SK-N-SH treated with all-trans-retinoic acid at 6 μM for 48 hours (cell line): ENCODE measurements at regions not wholly inside any gene's neighbourhood (a gene's known extent, or its start where the extent isn't known, plus 50 kb on each side); places are given as distances from the start of the nearest gene placed in this dataset.

Experiments
- ATAC-seq: fragments of 200-7000 bp; cut with Tn5 transposase; 3 replicates; pipeline ENCODE4 v1.9.1; 2020; ENCODE audit warnings: mild to moderate bottlenecking, moderate library complexity
- ARNTL ChIP-seq: fragments of 450-650 bp; formaldehyde crosslinking; IDR thresholded peaks from 2 replicates; pipeline ENCODE4 v1.5.0; 2020; ENCODE audit warnings: low read depth, mild to moderate bottlenecking, moderate library complexity, borderline replicate concordance
- BACH2 ChIP-seq: fragments of 250-450 bp; sonication (Bioruptor Pico); IDR thresholded peaks from 2 replicates; pipeline ENCODE4 v1.9.0; 2021; ENCODE audit warnings: mild to moderate bottlenecking, borderline replicate concordance
- CSDC2 ChIP-seq: fragments of 250-450 bp; sonication (Bioruptor Pico); IDR thresholded peaks from 2 replicates; pipeline ENCODE4 v1.5.0; 2020; ENCODE audit warnings: mild to moderate bottlenecking, moderate library complexity
- ESRRG ChIP-seq: fragments of 250-450 bp; sonication (Bioruptor Pico); IDR thresholded peaks from 2 replicates; pipeline ENCODE4 v1.6.1; 2021; ENCODE audit warnings: mild to moderate bottlenecking
- GLIS3 ChIP-seq: fragments of 250-450 bp; sonication (Bioruptor Pico); IDR thresholded peaks from 2 replicates; pipeline ENCODE4 v1.5.0; 2020; ENCODE audit warnings: mild to moderate bottlenecking, moderate library complexity
- OSR1 ChIP-seq: fragments of 250-450 bp; sonication (Bioruptor Pico); IDR thresholded peaks from 2 replicates; pipeline ENCODE4 v1.8.0; 2022; ENCODE audit warnings: moderate library complexity, mild to moderate bottlenecking, inconsistent platforms
- PPARA ChIP-seq: fragments of 250-450 bp; sonication (Bioruptor Pico); IDR thresholded peaks from 2 replicates; pipeline ENCODE4 v1.5.0; 2020; ENCODE audit warnings: mild to moderate bottlenecking, borderline replicate concordance
- RARB ChIP-seq: fragments of 250-450 bp; sonication (Bioruptor Pico); IDR thresholded peaks from 2 replicates; pipeline ENCODE4 v1.8.0; 2021; ENCODE audit warnings: mild to moderate bottlenecking, moderate library complexity
- SNAI2 ChIP-seq: fragments of 250-450 bp; sonication (Bioruptor Pico); IDR thresholded peaks from 2 replicates; pipeline ENCODE4 v1.5.0; 2020; ENCODE audit warnings: mild to moderate bottlenecking, moderate library complexity
- TCF4 ChIP-seq: fragments of 250-450 bp; sonication (Bioruptor Pico); IDR thresholded peaks from 2 replicates; pipeline ENCODE4 v1.8.0; 2021; ENCODE audit warnings: mild to moderate bottlenecking, moderate library complexity, borderline replicate concordance
- TOX ChIP-seq: fragments of 250-450 bp; sonication (Bioruptor Pico); IDR thresholded peaks from 2 replicates; pipeline ENCODE4 v1.8.0; 2021; ENCODE audit warnings: mild to moderate bottlenecking, moderate library complexity, borderline replicate concordance
- ZFP3 ChIP-seq: fragments of 250-450 bp; sonication (Bioruptor Pico); IDR thresholded peaks from 2 replicates; pipeline ENCODE4 v1.5.0; 2020; ENCODE audit warnings: mild to moderate bottlenecking, moderate library complexity
- ZFP30 ChIP-seq: fragments of 450-650 bp; formaldehyde crosslinking; IDR thresholded peaks from 2 replicates; pipeline ENCODE4 v1.5.0; 2022; ENCODE audit warnings: mild to moderate bottlenecking, moderate library complexity
- ZNF565 ChIP-seq: fragments of 450-650 bp; formaldehyde crosslinking; conservative IDR thresholded peaks from 2 replicates; pipeline ENCODE4 v1.5.0; 2020; ENCODE audit warnings: low read depth, mild to moderate bottlenecking, moderate library complexity
- ZNF70 ChIP-seq: fragments of 450-650 bp; formaldehyde crosslinking; IDR thresholded peaks from 2 replicates; pipeline ENCODE4 v1.5.0; 2020; ENCODE audit warnings: mild to moderate bottlenecking, moderate library complexity
- ZNF8 ChIP-seq: fragments of 450-650 bp; formaldehyde crosslinking; IDR thresholded peaks from 2 replicates; pipeline ENCODE4 v1.5.0; 2020; ENCODE audit warnings: mild to moderate bottlenecking, moderate library complexity
- TF ChIP-seq, protein P1 (sequence below): fragments of 250-450 bp; sonication (Bioruptor Pico); IDR thresholded peaks from 2 replicates; pipeline ENCODE4 v1.5.1; 2020; ENCODE audit warnings: low read depth, mild to moderate bottlenecking, moderate library complexity
- TF ChIP-seq, protein P2 (sequence below): fragments of 250-450 bp; sonication (Bioruptor Pico); IDR thresholded peaks from 2 replicates; pipeline ENCODE4 v1.5.1; 2021; ENCODE audit warnings: mild to moderate bottlenecking, moderate library complexity
- TF ChIP-seq, protein P3 (sequence below): fragments of 250-450 bp; sonication (Bioruptor Pico); IDR thresholded peaks from 2 replicates; pipeline ENCODE4 v1.8.0; 2021; ENCODE audit warnings: low read depth, mild to moderate bottlenecking, moderate library complexity, borderline replicate concordance
- TF ChIP-seq, protein P4 (sequence below): fragments of 250-450 bp; sonication (Bioruptor Pico); IDR thresholded peaks from 2 replicates; pipeline ENCODE4 v1.8.0; 2020; ENCODE audit warnings: mild to moderate bottlenecking, moderate library complexity, borderline replicate concordance
- TF ChIP-seq, protein P5 (sequence below): fragments of 250-450 bp; sonication (Bioruptor Pico); IDR thresholded peaks from 2 replicates; pipeline ENCODE4 v1.5.0; 2020; ENCODE audit warnings: mild to moderate bottlenecking, moderate library complexity

DNA sequence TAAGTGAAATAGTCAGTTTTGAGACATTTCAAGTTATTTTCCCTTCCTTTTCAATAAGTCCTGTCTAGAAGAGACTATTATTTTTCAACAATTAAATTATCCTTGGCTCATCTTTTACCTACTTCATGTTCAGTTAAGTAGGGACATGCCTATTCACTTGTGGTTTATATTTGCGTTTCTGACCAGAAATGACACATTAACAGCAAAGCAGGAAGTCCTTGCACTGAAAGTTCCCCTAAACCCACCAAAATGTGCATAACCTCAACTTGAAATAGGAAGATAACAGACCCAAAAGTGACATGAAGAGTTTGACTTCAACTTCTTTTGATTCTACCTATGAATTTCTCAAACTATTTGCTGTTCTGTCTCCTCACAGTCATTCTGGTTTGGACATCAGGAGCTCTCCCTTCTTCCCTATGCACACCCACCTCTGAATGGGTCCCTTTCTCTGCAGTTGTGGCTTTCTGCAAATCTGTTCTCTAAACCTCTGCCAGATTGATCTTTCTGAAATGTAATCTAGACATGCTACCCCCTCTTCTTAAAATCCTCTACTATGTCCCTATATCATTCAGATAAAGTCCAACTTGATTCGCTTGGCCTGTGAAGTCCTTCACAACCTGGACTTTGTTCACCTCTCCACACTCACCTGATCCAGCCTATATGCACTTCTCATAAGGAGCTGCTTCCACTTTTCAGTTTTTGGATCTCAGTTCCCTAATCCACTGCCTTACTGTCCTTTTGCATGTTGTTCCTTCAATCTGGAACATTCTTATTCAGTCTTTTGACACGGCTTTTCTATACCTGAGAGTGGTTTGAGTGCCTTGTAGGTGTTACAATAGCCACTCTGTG, 661.5 kb upstream of the ADGRL4 start:
- TF ChIP-seq, protein P1, sequence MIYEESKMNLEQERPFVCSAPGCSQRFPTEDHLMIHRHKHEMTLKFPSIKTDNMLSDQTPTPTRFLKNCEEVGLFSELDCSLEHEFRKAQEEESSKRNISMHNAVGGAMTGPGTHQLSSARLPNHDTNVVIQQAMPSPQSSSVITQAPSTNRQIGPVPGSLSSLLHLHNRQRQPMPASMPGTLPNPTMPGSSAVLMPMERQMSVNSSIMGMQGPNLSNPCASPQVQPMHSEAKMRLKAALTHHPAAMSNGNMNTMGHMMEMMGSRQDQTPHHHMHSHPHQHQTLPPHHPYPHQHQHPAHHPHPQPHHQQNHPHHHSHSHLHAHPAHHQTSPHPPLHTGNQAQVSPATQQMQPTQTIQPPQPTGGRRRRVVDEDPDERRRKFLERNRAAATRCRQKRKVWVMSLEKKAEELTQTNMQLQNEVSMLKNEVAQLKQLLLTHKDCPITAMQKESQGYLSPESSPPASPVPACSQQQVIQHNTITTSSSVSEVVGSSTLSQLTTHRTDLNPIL: no peak
- no peak for TF ChIP-seq OSR1 (CRISPR knock-in tag)
- TF ChIP-seq, protein P2, sequence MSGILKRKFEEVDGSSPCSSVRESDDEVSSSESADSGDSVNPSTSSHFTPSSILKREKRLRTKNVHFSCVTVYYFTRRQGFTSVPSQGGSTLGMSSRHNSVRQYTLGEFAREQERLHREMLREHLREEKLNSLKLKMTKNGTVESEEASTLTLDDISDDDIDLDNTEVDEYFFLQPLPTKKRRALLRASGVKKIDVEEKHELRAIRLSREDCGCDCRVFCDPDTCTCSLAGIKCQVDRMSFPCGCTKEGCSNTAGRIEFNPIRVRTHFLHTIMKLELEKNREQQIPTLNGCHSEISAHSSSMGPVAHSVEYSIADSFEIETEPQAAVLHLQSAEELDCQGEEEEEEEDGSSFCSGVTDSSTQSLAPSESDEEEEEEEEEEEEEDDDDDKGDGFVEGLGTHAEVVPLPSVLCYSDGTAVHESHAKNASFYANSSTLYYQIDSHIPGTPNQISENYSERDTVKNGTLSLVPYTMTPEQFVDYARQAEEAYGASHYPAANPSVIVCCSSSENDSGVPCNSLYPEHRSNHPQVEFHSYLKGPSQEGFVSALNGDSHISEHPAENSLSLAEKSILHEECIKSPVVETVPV (CRISPR knock-in tag): no peak
- no peak for TF ChIP-seq ZNF70 (CRISPR knock-in tag)
- TF ChIP-seq ZFP3: no peak
- TF ChIP-seq ZNF8: no peak
- TF ChIP-seq, all 23 proteins: peak for 0
- ATAC-seq: no peak

DNA sequence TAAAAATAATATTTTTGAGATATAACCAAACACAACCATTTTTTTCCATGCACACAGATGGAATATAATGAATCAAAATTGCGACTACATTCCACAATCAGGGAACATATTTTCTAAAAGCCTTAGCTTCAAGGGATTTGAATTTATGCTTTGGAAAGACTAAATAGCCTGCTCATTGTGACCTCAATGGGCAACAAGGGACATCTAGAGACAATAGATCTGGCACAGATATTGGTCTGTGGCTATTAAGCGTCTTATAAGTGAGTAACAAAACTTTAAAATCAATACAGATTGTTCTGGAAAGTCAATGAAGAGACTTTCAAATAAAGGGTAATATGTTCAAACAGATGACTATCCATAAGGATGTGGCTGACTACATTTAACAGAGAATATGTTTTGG, 660.6 kb upstream of the ADGRL4 start:
- TF ChIP-seq, protein P3, sequence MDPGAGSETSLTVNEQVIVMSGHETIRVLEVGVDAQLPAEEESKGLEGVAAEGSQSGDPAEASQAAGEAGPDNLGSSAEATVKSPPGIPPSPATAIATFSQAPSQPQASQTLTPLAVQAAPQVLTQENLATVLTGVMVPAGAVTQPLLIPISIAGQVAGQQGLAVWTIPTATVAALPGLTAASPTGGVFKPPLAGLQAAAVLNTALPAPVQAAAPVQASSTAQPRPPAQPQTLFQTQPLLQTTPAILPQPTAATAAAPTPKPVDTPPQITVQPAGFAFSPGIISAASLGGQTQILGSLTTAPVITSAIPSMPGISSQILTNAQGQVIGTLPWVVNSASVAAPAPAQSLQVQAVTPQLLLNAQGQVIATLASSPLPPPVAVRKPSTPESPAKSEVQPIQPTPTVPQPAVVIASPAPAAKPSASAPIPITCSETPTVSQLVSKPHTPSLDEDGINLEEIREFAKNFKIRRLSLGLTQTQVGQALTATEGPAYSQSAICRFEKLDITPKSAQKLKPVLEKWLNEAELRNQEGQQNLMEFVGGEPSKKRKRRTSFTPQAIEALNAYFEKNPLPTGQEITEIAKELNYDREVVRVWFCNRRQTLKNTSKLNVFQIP (CRISPR knock-in tag): no peak
- TF ChIP-seq PPARA (CRISPR knock-in tag) (no peak), RARB (CRISPR knock-in tag) (no peak), OSR1 (CRISPR knock-in tag) (no peak), TCF4 (CRISPR knock-in tag) (no peak), ZNF8 (no peak), ZNF565 (CRISPR knock-in tag) (no peak), SNAI2 (CRISPR knock-in tag) (no peak), TOX (CRISPR knock-in tag) (no peak), CSDC2 (no peak), ZFP3 (no peak), ESRRG (CRISPR knock-in tag) (no peak)
- no peak for ATAC-seq

DNA sequence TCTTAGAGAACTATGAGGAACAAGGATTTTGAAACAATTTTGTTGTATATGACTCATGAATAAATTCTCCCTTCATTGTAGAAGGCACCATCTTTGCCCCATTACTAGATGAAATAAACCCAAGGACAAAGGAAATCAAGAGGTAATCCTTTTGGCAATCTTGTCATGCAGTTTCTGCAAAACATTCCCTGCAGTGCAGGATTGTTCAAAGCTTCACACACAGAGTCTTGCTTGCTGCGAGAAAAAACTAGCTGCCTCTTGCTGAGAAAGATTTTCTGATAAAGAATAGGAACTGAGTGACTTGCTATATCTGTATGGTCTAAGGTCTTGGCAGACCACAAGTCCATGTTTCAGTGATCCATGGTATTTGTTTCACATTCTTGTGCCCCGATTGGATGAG, 657.4 kb upstream of the ADGRL4 start:
- no peak for ATAC-seq
- TF ChIP-seq, protein P4, sequence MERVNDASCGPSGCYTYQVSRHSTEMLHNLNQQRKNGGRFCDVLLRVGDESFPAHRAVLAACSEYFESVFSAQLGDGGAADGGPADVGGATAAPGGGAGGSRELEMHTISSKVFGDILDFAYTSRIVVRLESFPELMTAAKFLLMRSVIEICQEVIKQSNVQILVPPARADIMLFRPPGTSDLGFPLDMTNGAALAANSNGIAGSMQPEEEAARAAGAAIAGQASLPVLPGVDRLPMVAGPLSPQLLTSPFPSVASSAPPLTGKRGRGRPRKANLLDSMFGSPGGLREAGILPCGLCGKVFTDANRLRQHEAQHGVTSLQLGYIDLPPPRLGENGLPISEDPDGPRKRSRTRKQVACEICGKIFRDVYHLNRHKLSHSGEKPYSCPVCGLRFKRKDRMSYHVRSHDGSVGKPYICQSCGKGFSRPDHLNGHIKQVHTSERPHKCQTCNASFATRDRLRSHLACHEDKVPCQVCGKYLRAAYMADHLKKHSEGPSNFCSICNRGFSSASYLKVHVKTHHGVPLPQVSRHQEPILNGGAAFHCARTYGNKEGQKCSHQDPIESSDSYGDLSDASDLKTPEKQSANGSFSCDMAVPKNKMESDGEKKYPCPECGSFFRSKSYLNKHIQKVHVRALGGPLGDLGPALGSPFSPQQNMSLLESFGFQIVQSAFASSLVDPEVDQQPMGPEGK (CRISPR knock-in tag): no peak
- no peak for TF ChIP-seq ARNTL
- no peak for TF ChIP-seq GLIS3 (CRISPR knock-in tag)
- no peak for TF ChIP-seq TCF4 (CRISPR knock-in tag)
- no peak for TF ChIP-seq CSDC2
- no peak for TF ChIP-seq PPARA (CRISPR knock-in tag)
- TF ChIP-seq, protein P2 (CRISPR knock-in tag): no peak
- TF ChIP-seq, protein P5, sequence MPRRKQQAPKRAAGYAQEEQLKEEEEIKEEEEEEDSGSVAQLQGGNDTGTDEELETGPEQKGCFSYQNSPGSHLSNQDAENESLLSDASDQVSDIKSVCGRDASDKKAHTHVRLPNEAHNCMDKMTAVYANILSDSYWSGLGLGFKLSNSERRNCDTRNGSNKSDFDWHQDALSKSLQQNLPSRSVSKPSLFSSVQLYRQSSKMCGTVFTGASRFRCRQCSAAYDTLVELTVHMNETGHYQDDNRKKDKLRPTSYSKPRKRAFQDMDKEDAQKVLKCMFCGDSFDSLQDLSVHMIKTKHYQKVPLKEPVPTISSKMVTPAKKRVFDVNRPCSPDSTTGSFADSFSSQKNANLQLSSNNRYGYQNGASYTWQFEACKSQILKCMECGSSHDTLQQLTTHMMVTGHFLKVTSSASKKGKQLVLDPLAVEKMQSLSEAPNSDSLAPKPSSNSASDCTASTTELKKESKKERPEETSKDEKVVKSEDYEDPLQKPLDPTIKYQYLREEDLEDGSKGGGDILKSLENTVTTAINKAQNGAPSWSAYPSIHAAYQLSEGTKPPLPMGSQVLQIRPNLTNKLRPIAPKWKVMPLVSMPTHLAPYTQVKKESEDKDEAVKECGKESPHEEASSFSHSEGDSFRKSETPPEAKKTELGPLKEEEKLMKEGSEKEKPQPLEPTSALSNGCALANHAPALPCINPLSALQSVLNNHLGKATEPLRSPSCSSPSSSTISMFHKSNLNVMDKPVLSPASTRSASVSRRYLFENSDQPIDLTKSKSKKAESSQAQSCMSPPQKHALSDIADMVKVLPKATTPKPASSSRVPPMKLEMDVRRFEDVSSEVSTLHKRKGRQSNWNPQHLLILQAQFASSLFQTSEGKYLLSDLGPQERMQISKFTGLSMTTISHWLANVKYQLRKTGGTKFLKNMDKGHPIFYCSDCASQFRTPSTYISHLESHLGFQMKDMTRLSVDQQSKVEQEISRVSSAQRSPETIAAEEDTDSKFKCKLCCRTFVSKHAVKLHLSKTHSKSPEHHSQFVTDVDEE (CRISPR knock-in tag): no peak
- TF ChIP-seq OSR1 (CRISPR knock-in tag): no peak
- TF ChIP-seq ZFP30: no peak
- no peak for TF ChIP-seq ZNF70 (CRISPR knock-in tag)
- no peak for TF ChIP-seq BACH2 (CRISPR knock-in tag)
- TF ChIP-seq, protein P1: no peak
- no peak for TF ChIP-seq SNAI2 (CRISPR knock-in tag)
- no peak for TF ChIP-seq ZNF565 (CRISPR knock-in tag)
- no peak for TF ChIP-seq ESRRG (CRISPR knock-in tag)
- TF ChIP-seq, protein P3 (CRISPR knock-in tag): no peak
- no peak for TF ChIP-seq RARB (CRISPR knock-in tag)
- no peak for TF ChIP-seq ZFP3
